ENCODE measurements at regions not wholly inside any gene's neighbourhood (a gene's known extent, or its start where the extent isn't known, plus 50 kb on each side); places are given as distances from the start of the nearest gene placed in this dataset.

GRCh38 chr22:48945621-48946458 lies 881.8 kb downstream of the BRD1 start:
- TF ChIP-seq GATA3 (IDR thresholded peaks at IDR 0.05; ENCODE audit: low read depth, low read length) (no peak), GATA2 (IDR thresholded peaks at IDR 0.05; ENCODE audit: low read depth, low read length) (no peak)

GRCh38 chr22:48944751-48945620 lies 882.7 kb downstream of the BRD1 start:
- TF ChIP-seq GATA3 (IDR thresholded peaks at IDR 0.05; ENCODE audit: low read depth, low read length) (no peak), GATA2 (IDR thresholded peaks at IDR 0.05; ENCODE audit: low read depth, low read length) (no peak)

- TF ChIP-seq GATA3 (IDR thresholded peaks at IDR 0.05; ENCODE audit: low read depth, low read length) (no peak), GATA2 (IDR thresholded peaks at IDR 0.05; ENCODE audit: low read depth, low read length) (no peak)
Observed at GRCh38 chr22:48944433-48944750, 883.3 kb downstream of the BRD1 start.

GRCh38 chr22:48943567-48944432 lies 883.9 kb downstream of the BRD1 start:
- TF ChIP-seq GATA3 (IDR thresholded peaks at IDR 0.05; ENCODE audit: low read depth, low read length) (no peak), GATA2 (IDR thresholded peaks at IDR 0.05; ENCODE audit: low read depth, low read length) (no peak)

GRCh38 chr22:48942698-48943566 lies 884.7 kb downstream of the BRD1 start:
- TF ChIP-seq GATA3 (IDR thresholded peaks at IDR 0.05; ENCODE audit: low read depth, low read length): no peak
- TF ChIP-seq GATA2 (IDR thresholded peaks at IDR 0.05; ENCODE audit: low read depth, low read length): no peak

DNA sequence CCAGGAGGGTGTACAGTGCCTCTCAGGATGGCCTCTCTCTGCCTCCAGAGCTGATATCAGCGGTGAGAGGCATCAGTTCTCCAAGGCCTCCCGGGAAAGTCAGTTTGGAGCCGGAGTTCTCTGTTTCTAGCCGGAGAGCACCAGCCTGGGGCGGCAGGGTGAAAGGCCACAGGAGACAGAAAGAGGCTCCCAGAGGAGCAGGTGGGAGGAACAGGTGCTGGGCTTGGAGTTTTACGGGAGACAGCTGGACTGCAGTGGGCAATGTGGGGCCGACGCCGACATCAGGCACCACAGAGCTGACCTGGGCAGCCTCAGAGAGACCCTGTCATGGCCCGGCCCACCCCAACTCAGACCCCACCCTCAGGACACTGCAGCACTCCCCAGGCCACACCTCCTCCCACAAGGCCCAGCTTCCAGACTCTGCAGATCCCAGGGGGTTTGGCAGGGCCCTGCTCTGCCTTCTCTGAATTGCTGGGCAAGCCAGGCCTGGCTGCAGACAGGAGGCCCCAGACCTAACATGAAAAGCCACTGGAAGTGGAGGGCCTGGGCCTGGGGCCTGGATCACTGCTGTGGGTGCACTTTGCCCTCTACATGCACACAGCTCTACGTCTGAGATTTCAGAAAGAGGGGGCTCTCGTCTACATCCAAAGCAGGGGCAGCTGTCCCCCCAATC lies 885.6 kb downstream of the BRD1 start:
- no peak for TF ChIP-seq GATA2 (IDR thresholded peaks at IDR 0.05; ENCODE audit: low read depth, low read length)
- no peak for TF ChIP-seq GATA3 (IDR thresholded peaks at IDR 0.05; ENCODE audit: low read depth, low read length)

DNA sequence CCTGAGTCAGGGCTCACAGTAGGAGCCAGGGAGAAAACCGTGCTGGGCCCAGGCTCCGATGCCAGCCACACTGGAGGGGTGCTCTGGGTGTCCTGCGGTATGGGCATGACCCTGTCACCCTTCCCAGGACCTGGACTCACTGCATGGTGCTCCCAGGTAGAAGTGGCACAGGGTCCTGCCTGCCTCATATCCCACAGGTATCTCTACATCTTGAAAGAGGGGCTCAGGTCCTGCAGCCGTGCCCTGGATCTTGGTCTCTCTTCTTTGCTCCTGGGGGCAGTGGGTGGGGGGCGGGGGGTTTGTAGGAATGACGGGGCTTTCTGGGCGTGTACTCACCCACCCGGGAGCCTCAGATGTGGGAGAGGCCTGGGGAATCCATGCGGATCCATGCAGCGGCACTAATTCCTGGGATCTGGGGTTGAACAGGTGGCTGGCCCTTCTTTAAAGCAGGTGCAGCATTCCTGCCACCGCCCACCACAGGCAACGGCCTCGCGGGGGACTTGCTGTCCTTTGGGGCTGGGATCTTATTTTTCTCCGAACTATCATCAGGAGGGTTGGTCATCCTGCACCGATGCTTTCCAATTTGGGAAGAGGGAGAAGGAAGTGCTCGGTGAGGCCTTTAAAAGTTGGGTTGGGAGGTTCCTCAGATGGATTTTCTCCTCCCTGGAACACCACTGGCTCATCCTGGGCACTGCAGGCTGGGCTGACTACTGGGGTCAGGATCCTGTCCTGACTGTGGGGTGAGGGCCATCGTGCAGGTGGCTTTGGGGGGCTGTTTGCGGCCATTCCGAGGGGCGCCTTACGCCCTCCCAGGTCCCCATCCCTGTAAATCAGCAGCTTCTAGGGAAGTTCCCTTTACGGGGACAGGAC lies 886.4 kb downstream of the BRD1 start:
- TF ChIP-seq GATA3 (IDR thresholded peaks at IDR 0.05; ENCODE audit: low read depth, low read length): no peak
- TF ChIP-seq GATA2 (IDR thresholded peaks at IDR 0.05; ENCODE audit: low read depth, low read length): no peak

- no peak for TF ChIP-seq GATA3 (IDR thresholded peaks at IDR 0.05; ENCODE audit: low read depth, low read length)
- no peak for TF ChIP-seq GATA2 (IDR thresholded peaks at IDR 0.05; ENCODE audit: low read depth, low read length)
Observed at GRCh38 chr22:48940266-48941032, 887.2 kb downstream of the BRD1 start.

DNA sequence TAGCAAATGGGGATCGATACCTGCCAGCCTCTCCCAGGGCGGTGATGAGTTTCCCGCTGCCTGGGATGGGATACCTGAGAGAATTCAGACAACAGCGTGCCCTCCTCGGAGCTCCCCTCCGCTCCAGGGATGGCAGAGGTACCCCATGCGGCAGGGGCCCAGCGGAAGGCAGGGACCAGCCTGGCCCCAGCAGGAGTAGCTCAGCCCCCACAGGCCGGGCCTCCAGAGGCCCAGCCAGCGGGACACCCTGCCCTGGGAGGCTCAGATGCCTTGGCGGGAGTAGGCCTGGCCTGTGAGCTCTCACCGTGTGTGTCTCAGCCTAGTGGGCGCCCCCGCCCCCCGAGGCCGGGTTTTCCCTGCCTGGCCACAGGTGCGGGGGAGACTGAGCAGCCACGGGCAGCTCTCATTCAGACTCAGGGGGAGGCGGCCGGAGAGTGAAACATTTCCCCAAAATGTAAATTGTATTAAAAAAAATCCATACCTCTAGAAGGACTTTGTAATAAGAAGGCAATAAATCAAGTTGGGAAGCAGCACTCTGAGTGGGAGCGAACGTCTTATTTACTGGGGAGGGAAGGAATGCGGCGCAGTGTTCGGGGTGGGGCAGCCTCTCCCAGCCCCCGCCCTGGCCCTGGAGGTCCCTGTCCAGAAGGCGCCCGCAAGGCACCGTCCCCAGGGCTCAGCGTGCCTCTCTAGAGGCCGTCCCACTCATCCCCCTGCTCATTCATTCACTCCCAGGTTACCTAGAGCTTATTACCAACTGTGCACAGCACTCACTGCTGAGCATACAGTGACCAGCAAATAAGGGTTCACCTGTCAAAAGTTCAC lies 888.0 kb downstream of the BRD1 start:
- no peak for TF ChIP-seq GATA3 (IDR thresholded peaks at IDR 0.05; ENCODE audit: low read depth, low read length)

GRCh38 chr22:48938741-48939140 lies 888.9 kb downstream of the BRD1 start:
- no peak for TF ChIP-seq GATA2 (IDR thresholded peaks at IDR 0.05; ENCODE audit: low read depth, low read length)
- no peak for TF ChIP-seq GATA3 (IDR thresholded peaks at IDR 0.05; ENCODE audit: low read depth, low read length)
